ENCODE measurements at regions not wholly inside any gene's neighbourhood (a gene's known extent, or its start where the extent isn't known, plus 50 kb on each side); places are given as distances from the start of the nearest gene placed in this dataset.

DNA sequence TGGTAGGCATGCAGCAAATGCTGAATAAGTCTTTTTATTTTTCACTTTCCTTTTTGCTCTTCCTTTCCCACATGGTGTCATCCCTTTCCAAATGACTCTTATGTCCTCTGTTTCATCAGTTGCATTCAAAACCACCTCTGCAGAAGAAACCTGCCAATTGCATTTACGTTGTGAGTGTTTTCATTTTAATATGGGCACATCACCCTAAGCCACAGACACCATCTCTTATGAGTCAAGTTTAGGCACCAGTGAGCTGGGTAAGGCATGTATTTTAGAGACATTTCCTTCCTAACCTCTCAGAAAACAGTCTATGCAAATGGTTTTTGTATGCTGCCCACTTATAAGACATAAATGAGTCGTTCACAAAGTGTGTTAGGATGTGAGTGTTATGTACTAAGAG is 223.3 kb upstream of the ADAMTS9 start:
- no peak for DNase-seq (ENCODE audit: low spot score)

DNA sequence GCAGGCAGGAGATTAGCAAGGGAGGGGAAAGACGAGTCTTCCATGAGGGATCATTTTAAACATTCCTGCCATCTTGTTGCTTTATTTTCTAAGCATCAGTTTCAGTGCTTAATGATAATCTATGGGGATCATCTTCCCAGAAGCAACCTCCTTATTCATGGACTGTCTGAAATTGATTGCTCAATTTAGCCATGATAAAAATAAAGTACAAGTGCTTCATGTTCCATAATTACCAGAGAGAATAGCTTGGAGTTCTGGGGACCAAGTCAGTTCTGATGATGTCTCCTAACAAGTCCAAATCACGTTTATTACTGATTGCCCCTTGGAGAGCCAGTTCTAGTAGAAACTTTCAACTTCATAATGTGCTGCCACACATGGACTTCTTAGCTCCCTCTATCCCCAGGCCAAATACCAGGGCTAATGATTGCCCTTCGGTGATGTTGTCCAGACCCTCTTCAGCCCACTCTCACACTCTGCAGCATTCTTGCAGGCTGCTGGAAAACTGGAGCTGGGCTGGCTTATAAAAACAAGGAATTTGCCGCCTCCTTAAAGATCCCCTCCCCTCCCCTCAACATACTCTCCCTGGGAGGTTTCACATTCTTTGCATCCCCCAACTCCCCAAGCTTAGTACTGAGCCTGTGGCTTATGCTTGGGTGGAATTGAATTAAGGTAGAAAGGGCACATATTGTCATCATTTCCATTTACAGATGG is 222.1 kb upstream of the ADAMTS9 start:
- no peak for DNase-seq (ENCODE audit: low spot score)

DNA sequence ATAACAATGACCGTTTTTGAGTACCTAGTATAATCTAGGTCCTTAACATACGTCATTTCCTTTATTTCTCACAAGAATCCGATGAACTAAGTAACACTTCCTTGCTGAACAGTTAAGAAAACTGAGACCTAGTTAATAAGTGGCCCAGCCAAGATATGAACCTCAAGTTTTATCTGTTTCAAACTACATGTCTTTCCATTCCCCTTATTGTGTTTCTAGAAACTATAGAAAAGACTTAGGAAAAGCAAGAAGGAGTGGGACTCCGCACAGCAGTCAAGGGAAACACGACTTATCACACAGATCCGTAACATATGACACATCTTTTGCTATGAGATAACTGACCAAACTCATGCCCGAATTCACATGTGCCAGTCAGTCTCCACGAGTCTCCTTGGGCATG is 221.2 kb upstream of the ADAMTS9 start:
- no peak for DNase-seq (ENCODE audit: low spot score)

DNA sequence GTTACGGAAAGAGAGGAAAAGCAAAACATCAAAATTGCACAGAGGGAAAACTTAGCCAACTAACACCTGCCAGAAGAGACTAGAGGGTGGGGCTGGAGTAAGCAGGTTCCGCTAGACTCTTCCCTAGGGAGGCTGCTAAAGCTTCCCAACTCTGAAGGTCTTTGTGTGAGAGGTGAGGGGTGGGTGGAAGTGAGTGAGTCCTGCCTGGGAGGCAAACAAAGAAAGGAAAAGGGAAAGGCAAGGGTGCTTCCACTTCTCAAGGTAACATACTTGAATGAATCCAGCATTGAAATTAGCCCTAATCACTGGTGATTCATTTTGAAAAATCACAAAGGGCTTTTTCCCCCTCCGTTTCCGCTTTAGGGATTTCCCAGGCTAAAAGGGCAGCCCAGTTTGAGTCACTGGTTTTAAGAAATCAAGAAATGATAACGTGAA is 220.5 kb upstream of the ADAMTS9 start:
- DNase-seq (ENCODE audit: low spot score), result no peak

DNA sequence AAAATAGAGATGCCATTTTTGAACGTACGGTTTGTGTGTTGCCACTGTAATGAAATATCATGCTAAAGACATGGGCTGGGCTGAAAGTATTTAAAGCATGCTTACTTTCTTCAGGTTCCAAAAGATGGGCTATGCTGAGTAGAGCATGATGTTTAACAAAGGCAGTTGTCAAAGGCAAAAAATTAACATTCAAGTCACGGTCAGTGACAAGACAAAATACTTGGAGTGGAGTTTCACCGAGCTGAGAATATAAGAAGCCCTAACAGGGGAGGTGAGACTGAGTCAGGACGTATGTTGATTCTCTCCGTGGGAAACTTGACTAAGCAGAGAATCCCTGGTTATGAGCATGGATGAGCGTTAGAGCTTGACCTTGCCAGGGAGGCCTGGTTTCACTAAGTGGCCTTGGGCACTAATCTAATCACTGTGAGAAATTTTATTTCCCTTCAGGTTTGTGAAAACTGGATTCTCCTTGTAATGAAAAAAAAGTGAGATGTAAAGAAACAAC is 218.2 kb upstream of the ADAMTS9 start:
- DNase-seq (ENCODE audit: low spot score), result no peak

DNA sequence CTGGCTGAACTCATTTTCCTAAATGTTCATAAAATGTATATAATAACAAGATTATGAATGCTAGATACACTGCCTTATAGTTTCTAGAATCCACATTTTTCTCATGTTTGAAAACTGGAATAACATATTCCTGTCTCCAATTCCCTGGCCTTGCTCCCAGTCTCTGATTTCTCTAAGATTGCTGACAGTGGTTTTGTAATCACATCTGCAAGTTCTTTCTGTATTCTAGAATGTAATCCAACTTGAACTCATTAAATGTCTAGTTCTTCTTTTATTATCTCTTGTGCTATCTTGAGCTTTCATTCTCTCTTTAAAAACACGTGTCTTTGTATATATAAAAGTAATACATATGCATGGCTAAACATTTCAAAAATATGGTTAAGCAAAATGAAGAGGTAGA is 215.2 kb upstream of the ADAMTS9 start:
- no peak for DNase-seq (ENCODE audit: low spot score)

DNA sequence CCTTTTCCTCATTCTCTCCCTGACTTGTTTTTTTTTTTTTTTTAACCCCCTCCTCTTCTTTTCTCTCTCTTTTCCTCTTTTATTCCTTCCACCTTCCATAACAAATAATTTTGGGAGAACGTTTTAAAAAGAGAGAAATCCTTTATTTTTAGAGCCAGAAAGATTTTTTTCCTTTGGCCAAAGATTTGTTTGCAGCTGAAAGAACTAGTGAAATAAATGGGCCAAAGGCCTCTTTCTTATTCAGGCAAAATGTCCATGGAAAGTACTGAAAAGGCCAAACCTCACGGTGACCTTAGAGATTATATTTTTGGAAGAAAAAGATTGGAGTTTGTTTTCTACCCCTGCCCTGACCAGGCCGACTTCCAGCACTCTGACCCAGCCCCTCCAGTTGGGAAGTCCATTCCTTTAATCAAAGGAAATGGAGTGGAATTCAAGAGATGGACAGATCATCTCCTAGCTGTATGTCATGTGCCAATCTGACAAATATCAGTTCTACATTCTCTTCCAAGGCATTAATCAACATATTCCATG is 214.3 kb upstream of the ADAMTS9 start:
- no peak for DNase-seq (ENCODE audit: low spot score)

DNA sequence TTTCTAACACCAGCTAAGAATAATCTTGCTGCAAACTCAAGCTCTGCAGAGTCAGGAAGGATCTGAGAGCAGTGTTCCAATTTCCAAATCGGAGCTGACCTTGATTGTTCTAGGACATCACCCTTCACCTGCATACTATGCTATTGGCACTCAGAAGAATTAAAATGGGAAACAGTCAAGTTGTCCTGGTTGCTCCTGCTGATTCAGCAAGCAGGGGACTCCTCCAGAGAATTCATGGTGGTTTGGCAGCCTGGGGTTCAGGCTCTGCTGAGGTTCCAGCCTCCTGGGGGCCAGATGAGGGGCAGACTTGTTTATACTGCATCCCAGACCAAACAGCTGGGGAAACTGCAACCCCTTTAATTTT is 213.7 kb upstream of the ADAMTS9 start:
- DNase-seq (ENCODE audit: low spot score), result no peak

DNA sequence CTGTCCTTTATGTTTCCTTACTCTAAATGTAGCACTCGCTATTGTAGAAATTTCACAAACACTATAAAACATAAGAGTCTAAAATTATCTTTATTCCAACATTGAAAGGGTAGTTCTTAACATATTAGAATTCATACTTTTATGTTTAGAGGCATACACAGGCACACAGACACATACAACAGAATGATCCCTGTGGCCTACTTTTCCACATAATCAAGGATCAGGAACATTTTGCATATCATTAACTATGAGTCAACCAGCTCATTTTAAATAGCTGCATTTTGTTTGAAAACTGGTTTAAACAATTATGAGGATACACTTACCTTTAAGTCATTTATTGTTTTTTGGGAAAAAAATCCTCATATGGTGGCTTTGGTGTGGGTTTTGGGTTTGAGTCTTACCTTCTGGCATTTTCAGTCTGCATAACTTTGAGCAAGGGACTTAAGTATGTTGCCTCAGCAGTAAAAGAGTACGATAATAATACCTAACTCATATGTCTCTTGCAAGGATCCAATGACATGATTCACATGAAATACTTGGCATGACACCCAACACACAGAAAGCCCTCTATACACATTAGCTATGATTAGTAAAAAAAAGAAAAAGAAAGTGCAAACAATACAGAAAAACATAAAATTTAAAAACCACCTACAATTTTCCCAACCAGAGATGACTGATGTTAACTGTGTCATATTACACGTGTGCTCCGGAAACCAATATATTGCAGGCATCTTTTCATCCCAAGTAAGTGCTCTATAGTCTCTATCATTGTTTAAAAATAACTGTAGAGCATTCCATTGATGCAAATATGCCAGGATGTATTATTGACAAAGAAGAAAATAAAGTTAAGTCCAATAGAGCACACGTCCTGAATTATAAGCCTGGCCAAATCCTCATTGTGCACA is 213.1 kb upstream of the ADAMTS9 start:
- no peak for DNase-seq (ENCODE audit: low spot score)

DNA sequence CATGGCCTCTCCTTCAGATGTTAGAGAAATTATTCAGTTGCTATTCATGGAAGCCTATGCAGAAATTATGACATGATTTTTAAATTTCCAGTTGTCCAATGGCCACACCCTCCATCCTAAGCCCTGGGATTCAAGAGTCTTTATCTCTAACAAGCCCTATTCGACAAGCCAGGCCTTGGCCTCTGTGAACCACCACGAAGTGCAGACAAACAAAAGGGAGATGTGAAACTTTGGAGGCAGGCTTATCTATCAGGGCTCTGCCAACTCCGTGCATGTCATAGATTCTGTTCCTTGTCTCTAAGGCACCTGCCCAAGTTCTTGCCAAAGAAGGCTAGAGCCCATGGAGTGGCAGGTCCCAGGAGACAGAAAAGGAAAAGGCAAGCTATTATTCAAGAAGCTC is 212.4 kb upstream of the ADAMTS9 start:
- DNase-seq (ENCODE audit: low spot score), result no peak

DNA sequence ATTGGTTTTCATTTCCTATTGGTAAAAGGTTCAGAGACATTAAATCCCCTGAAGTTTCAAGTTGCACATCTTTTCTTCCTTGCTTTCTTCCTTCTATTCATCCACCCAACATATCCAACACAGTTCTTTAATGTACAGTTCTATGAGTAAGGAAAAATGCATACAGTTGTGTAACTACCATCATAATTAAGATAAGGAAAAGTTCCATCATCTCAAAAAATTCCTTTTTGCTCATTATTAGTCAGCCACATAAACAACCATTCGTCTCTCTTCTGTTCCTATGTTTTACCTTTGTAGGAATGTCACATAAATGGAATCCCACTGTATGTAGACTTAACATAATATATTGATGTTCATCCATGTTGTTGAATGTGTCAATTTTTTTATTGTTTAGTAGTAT is 211.1 kb upstream of the ADAMTS9 start:
- no peak for DNase-seq (ENCODE audit: low spot score)

DNA sequence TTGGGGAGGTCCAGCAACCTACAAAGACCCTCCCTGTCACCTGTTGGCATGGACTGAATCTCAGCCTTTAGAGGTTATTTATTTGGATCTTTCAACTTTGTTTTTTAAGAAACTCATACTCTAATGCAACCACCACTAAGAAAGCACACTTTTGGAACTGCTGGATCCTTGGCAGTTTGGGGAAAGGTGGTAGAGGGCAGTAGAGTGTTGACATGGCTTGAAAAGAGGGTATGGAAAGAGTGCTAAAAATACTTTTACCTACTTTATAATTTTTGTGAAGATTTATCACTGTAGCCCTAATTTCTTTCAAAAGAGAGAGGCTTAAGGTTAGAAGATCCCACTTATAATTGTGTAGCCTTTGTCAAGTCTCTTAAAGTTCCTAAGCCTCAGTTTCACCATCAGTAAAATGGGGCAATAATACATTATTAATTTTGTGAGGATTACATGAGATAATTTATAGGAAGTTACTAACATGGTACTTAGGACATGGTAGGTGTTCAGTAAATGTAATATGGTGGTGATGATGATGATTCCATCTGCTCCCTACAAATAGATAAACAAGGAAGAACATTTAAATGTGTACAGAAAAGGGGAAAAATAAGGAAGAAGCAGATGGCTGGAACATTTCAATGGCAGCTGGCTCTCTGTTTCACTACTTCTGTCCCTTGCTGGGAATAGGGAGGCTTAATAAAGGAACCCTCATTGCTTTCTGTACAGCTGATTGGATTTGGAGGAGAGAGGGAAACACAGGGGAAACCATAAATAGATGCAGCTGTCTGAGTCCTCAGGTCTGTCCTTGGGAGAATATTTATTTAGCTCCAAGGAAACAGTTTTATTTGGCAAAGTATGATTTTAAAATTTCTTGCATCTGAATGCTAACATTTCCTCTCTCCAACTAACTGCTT is 208.4 kb upstream of the ADAMTS9 start:
- DNase-seq (ENCODE audit: low spot score), result no peak

DNA sequence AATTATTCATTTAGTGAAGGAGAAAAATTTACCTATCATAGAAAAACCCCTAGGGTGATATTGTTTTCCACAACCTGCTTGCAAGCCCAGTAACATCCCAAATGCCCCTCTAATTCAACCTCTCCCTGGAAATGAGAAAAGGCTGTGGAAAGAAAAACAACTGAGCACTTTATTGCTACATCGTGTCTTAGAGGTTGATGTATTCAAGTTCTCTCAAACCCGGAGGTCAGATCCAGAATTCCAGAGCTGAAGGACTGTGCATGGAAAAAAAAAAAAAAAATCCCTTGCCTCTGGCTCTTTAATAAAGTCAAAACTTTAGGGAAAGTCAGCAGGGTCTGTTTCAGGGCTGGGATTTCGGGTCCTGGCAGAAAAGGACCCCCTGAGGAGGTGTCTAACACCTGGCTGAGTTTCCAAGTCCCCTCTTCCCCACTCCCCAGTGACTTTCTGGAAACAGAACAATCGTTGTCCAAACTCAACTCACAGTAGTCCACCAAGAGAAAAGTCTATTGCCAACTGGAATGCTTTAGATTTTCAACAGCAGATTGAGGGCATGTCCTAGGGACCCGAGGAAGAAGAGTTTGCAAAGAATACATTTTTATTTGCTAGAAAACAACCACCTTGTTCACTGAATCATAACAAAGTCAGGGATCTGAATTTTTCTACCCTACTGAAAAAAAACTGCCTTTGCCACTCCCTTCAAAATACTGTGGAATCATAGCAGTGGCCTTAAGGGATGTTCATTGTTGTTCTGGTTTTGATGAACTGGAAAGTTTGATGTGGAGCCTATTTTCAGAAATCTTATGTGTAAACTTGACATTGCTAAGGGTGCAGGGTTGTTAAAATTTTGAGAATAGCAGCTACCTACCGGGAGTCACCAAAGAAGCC is 207.5 kb upstream of the ADAMTS9 start:
- no peak for DNase-seq (ENCODE audit: low spot score)

DNA sequence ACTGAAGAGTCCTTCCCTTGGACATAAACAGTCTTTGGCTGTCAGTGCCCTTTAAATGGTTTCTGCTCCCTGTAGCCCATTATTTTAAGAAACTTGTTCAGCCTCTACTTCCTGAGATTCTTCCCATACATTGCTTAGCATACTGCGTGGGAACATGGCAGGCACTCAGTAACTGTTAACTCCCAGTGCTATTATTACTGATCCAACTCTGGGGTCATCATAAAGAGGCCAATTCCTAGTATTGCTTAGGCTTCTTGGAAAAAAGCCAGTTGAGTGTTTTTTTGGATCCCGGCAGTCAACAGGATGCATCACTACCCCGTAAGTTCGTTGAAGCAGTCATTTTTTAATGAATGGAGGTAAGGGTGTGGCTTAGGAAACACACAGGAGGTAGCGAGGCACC is 206.2 kb upstream of the ADAMTS9 start:
- DNase-seq (ENCODE audit: low spot score), result no peak

DNA sequence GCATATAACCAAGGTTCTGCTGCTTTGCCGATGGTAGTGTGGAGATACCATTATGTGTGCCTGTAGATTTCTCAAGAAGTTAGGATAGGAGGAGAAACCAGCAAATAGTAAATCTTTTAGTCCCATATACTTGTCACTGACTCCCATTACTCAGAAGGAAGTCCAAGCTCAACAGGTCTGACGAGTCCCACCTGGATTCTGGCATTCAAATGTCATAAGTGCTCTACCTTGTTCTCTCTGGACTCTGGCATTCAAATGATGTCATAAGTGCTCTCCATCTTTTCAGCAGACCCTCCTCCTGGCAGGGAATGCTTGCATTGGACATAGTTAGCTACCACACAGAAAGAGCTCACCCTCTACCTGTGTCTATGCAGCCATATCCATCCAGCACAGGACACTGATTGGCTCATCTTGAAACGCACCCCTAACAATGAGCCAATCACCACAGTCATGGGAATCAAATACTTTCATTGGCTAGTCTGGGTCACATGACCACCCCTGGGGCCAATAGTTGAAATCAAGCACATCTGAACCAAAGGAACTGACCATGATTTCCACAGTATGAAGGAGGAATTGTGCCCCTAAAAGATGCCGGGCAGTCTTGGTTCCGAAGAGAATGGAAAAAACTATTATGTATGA is 205.0 kb upstream of the ADAMTS9 start:
- DNase-seq (ENCODE audit: low spot score), result no peak

DNA sequence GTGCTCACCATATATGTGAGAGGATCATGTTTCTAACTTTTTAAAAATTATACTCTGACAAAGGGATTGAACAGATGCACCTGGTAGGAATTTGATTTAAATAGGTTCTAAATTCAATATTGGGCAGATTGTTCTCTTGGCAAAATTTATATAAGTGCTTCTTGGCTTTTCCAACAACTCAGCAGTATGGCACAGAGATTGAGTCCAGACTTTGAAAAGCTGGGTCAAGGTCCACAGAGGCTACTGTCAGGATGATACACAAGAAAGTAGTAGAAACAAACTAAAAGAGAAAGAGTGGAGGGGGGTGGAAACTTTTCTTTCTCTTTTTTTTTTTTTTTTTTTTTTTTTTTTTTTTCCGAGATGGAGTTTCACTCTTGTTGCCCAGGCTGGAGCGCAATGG is 203.2 kb upstream of the ADAMTS9 start:
- DNase-seq (ENCODE audit: low spot score), result no peak

DNA sequence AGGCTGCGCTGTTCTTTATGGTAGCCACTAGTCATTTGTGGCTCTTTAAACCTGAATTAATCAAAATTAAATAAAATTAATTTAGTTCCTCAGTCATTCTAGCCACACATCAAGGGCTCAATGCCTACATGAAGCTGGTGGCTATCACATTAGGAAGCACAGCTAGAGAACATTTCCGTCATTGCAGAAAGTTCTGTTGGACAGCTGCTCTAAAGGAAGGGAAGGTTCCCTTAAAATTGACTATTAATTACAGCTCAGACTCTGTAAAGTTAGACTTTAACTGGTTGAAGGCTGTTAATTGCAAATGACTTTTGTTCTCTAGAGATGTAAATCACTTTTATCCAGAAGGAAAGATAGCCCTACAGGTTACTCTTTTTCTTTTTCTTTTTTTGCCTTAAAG is 202.7 kb upstream of the ADAMTS9 start:
- DNase-seq (ENCODE audit: low spot score), result no peak

DNA sequence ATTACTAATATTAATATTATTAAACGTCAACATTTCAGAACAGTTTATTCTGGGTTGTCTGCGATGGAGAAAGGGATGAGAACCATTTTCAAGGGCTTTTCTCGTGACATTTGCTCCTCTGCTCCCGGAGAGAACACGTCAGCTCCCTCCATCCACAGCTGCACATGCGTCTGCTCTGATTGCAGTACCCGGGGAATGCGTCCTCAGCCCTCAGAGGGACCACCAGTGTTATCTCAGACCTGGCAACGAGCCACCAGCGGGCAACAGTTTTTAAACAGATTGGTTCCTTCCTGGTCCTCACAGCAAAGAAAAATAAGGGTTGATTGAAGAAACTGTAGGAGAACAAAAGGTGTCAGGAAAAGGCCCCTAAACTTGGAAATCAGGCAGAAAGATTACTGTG is 202.2 kb upstream of the ADAMTS9 start:
- no peak for DNase-seq (ENCODE audit: low spot score)

DNA sequence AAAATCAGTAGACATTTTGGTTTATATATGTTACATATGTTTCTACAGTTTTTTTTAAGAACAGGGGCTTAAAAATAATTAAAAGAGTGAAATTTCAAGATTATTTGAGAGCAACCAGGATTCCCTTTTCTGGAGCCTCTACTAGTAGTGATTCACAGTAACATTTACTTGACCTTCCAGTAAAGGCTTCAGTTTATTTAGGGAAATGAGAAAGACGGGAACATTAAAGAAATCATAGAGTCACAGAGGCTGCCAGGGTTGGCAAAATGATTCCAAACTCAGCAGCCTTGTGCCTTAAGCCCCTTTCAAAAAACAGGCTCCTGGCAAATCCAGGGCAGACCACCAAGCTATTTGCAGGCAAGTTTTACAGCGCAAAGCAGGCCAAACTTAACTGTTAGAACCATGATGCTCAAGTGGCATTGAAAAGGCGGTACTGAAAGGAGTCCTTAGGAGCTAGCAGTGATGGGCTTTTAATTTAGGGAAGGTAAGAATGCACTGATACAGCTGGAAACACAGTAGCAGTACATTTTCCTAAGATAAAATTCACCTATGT is 201.1 kb upstream of the ADAMTS9 start:
- no peak for DNase-seq (ENCODE audit: low spot score)

DNA sequence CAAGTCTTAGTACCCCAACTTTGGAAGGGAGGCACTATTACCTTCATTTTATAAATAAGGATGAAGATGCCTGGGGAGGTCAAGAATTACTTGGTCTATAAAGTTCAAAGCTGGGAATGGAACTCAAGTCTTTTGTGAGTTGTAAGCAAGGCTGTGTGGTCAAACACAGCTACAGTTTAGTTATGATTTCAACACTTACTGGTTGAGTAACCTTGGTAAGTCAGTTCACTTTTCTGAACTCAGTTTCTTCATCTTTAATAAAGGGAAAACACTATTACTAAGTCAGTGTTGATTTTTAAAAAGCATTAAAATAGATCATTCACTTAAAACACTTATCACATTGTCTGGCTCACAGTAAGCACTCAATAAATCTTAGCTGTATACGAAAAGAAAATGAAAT is 200.4 kb upstream of the ADAMTS9 start:
- DNase-seq (ENCODE audit: low spot score), result no peak

Measured in HuH-7.5 (cell line).